ENCODE measurements at regions not wholly inside any gene's neighbourhood (a gene's known extent, or its start where the extent isn't known, plus 50 kb on each side); places are given as distances from the start of the nearest gene placed in this dataset.

DNA sequence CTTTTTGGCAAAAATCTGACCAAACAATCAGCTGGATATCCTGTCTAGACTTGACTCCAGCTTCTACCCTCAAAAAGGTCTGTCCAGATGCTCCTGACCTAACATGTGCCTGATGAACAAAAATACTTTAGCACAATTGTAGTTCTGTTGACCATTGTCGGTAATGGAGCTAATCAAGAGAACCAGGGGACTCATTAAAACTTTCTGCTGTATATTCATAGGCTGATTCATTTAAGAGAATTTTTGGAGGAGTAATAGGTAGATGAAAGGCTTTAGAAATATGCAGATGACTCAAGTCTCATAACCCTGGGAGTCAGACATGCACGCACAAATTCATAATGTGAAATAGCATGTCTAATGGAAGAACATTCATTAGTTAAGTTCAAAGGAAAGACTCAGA, 514.2 kb downstream of the TXNL1 start:
- TF ChIP-seq DNMT1 (IDR thresholded peaks at IDR 0.05) = no peak
- no peak for TF ChIP-seq GATAD2A (IDR thresholded peaks at IDR 0.05)
- TF ChIP-seq, protein P1, sequence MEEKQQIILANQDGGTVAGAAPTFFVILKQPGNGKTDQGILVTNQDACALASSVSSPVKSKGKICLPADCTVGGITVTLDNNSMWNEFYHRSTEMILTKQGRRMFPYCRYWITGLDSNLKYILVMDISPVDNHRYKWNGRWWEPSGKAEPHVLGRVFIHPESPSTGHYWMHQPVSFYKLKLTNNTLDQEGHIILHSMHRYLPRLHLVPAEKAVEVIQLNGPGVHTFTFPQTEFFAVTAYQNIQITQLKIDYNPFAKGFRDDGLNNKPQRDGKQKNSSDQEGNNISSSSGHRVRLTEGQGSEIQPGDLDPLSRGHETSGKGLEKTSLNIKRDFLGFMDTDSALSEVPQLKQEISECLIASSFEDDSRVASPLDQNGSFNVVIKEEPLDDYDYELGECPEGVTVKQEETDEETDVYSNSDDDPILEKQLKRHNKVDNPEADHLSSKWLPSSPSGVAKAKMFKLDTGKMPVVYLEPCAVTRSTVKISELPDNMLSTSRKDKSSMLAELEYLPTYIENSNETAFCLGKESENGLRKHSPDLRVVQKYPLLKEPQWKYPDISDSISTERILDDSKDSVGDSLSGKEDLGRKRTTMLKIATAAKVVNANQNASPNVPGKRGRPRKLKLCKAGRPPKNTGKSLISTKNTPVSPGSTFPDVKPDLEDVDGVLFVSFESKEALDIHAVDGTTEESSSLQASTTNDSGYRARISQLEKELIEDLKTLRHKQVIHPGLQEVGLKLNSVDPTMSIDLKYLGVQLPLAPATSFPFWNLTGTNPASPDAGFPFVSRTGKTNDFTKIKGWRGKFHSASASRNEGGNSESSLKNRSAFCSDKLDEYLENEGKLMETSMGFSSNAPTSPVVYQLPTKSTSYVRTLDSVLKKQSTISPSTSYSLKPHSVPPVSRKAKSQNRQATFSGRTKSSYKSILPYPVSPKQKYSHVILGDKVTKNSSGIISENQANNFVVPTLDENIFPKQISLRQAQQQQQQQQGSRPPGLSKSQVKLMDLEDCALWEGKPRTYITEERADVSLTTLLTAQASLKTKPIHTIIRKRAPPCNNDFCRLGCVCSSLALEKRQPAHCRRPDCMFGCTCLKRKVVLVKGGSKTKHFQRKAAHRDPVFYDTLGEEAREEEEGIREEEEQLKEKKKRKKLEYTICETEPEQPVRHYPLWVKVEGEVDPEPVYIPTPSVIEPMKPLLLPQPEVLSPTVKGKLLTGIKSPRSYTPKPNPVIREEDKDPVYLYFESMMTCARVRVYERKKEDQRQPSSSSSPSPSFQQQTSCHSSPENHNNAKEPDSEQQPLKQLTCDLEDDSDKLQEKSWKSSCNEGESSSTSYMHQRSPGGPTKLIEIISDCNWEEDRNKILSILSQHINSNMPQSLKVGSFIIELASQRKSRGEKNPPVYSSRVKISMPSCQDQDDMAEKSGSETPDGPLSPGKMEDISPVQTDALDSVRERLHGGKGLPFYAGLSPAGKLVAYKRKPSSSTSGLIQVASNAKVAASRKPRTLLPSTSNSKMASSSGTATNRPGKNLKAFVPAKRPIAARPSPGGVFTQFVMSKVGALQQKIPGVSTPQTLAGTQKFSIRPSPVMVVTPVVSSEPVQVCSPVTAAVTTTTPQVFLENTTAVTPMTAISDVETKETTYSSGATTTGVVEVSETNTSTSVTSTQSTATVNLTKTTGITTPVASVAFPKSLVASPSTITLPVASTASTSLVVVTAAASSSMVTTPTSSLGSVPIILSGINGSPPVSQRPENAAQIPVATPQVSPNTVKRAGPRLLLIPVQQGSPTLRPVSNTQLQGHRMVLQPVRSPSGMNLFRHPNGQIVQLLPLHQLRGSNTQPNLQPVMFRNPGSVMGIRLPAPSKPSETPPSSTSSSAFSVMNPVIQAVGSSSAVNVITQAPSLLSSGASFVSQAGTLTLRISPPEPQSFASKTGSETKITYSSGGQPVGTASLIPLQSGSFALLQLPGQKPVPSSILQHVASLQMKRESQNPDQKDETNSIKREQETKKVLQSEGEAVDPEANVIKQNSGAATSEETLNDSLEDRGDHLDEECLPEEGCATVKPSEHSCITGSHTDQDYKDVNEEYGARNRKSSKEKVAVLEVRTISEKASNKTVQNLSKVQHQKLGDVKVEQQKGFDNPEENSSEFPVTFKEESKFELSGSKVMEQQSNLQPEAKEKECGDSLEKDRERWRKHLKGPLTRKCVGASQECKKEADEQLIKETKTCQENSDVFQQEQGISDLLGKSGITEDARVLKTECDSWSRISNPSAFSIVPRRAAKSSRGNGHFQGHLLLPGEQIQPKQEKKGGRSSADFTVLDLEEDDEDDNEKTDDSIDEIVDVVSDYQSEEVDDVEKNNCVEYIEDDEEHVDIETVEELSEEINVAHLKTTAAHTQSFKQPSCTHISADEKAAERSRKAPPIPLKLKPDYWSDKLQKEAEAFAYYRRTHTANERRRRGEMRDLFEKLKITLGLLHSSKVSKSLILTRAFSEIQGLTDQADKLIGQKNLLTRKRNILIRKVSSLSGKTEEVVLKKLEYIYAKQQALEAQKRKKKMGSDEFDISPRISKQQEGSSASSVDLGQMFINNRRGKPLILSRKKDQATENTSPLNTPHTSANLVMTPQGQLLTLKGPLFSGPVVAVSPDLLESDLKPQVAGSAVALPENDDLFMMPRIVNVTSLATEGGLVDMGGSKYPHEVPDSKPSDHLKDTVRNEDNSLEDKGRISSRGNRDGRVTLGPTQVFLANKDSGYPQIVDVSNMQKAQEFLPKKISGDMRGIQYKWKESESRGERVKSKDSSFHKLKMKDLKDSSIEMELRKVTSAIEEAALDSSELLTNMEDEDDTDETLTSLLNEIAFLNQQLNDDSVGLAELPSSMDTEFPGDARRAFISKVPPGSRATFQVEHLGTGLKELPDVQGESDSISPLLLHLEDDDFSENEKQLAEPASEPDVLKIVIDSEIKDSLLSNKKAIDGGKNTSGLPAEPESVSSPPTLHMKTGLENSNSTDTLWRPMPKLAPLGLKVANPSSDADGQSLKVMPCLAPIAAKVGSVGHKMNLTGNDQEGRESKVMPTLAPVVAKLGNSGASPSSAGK (IDR thresholded peaks at IDR 0.05) = no peak
- no peak for TF ChIP-seq EP300 (IDR thresholded peaks at IDR 0.05; ENCODE audit: low read length)
- TF ChIP-seq ZFP36 (IDR thresholded peaks at IDR 0.05; ENCODE audit: low read depth, low read length, partially characterized antibody) = no peak
- TF ChIP-seq, protein P2, sequence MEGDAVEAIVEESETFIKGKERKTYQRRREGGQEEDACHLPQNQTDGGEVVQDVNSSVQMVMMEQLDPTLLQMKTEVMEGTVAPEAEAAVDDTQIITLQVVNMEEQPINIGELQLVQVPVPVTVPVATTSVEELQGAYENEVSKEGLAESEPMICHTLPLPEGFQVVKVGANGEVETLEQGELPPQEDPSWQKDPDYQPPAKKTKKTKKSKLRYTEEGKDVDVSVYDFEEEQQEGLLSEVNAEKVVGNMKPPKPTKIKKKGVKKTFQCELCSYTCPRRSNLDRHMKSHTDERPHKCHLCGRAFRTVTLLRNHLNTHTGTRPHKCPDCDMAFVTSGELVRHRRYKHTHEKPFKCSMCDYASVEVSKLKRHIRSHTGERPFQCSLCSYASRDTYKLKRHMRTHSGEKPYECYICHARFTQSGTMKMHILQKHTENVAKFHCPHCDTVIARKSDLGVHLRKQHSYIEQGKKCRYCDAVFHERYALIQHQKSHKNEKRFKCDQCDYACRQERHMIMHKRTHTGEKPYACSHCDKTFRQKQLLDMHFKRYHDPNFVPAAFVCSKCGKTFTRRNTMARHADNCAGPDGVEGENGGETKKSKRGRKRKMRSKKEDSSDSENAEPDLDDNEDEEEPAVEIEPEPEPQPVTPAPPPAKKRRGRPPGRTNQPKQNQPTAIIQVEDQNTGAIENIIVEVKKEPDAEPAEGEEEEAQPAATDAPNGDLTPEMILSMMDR (IDR thresholded peaks at IDR 0.05 in 2 of 3, conservative IDR thresholded peaks at IDR 0.05 in 1 of 3; ENCODE audit: insufficient read depth in 2 of 3, low read depth in 1 of 3, low read length in 3 of 3) = no peak
- TF ChIP-seq, protein P3, sequence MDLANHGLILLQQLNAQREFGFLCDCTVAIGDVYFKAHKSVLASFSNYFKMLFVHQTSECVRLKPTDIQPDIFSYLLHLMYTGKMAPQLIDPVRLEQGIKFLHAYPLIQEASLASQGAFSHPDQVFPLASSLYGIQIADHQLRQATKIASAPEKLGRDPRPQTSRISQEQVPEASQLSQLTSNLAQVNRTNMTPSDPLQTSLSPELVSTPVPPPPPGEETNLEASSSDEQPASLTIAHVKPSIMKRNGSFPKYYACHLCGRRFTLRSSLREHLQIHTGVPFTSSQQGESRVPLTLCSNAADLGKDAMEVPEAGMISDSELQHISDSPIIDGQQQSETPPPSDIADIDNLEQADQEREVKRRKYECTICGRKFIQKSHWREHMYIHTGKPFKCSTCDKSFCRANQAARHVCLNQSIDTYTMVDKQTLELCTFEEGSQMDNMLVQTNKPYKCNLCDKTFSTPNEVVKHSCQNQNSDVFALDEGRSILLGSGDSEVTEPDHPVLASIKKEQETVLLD (IDR thresholded peaks at IDR 0.05) = no peak
- no peak for TF ChIP-seq FOXJ2 (tag; IDR thresholded peaks at IDR 0.05)
- no peak for TF ChIP-seq PTRF (tag; IDR thresholded peaks at IDR 0.05)
- TF ChIP-seq CHD1 (IDR thresholded peaks at IDR 0.05; ENCODE audit: low read length) = no peak
- TF ChIP-seq ZNF175 (CRISPR knock-in tag; IDR thresholded peaks at IDR 0.05; ENCODE audit: low read depth) = no peak
- no peak for TF ChIP-seq FIP1L1 (IDR thresholded peaks at IDR 0.05; ENCODE audit: low read depth, low read length, poor library complexity, severe bottlenecking)
- no peak for TF ChIP-seq JUND (IDR thresholded peaks at IDR 0.05; ENCODE audit: borderline replicate concordance, low read depth, low read length)
- TF ChIP-seq JUND (tag; IDR thresholded peaks at IDR 0.05; ENCODE audit: borderline replicate concordance, low read depth, low read length) = no peak
